ENCODE measurements at regions not wholly inside any gene's neighbourhood (a gene's known extent, or its start where the extent isn't known, plus 50 kb on each side); places are given as distances from the start of the nearest gene placed in this dataset.
"Not testable (repeated sequence)": the region's sequence is repeated elsewhere in the genome, so short reads cannot be mapped to it uniquely, and the experiment has no call there.

GRCh38 chr18:47690778-47691177 is 239.7 kb downstream of the SMAD2 start:
- TF ChIP-seq, protein P1, sequence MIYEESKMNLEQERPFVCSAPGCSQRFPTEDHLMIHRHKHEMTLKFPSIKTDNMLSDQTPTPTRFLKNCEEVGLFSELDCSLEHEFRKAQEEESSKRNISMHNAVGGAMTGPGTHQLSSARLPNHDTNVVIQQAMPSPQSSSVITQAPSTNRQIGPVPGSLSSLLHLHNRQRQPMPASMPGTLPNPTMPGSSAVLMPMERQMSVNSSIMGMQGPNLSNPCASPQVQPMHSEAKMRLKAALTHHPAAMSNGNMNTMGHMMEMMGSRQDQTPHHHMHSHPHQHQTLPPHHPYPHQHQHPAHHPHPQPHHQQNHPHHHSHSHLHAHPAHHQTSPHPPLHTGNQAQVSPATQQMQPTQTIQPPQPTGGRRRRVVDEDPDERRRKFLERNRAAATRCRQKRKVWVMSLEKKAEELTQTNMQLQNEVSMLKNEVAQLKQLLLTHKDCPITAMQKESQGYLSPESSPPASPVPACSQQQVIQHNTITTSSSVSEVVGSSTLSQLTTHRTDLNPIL (CRISPR knock-in tag; IDR thresholded peaks at IDR 0.05; ENCODE audit: low read depth): not testable (repeated sequence)
- not testable (repeated sequence) for TF ChIP-seq ZNF8 (CRISPR knock-in tag; IDR thresholded peaks at IDR 0.05)
